GM23248 (cell line): ENCODE measurements at regions not wholly inside any gene's neighbourhood (a gene's known extent, or its start where the extent isn't known, plus 50 kb on each side); places are given as distances from the start of the nearest gene placed in this dataset.

Source experiments
- EZH2 ChIP-seq: fragments of 200-600 bp; sonication (generic); IDR thresholded peaks from 2 replicates; pipeline ENCODE4 v1.6.1; 2018; ENCODE audit warnings: antibody characterized with exemption, mild to moderate bottlenecking; ENCODE audit not compliant: insufficient read depth, poor library complexity, severe bottlenecking
- EZH2phosphoT487 ChIP-seq: fragments of 200-600 bp; sonication (generic); IDR thresholded peaks from 2 replicates; pipeline ENCODE4 v1.6.1; 2018; ENCODE audit warnings: antibody characterized with exemption, moderate library complexity, mild to moderate bottlenecking, low read depth; ENCODE audit not compliant: insufficient read depth

DNA sequence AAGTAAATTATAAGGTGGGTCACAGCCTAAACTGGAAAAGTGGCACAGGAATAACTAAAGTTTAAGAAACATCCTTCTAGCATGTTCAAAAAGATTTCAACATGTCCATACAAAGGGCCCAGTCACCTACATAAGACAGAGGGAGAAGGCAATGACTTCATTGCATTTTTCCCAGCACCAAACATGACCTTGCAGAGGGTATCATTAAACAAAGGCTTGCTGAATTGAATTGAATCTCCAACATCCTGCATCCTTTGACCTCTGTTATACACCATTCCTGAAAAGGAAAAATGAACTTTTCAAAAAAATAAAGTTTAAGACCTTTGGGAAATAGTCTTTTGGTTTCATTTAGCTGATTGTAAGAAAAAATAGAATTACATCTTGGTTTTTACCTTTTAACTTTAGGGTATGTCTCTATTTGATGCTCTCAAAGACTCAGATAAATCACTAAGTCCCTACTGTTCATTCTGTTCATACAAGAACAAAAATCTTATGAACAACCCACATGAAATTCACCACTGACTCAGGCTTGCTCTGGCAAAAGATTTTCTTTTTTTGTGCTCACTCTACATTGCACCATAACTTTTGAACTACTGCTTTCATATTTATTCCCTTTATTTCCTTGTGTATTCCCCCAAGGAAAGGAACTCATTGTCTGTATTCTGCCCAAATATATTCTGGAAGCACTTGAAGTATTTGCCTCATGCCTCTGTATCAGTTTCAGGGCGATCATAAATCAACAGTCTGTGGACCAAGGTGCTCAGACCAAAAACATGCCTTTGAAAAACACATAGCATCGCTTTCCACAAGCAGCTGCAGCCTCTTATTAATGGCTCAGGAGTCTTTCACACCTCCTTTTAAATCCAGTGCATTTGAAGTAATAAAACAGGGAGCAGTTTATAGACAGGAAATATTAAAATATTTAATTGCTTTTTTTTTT lies 121.7 kb downstream of the DUSP6 start:
- TF ChIP-seq EZH2 (no peak), EZH2phosphoT487 (no peak)
